NCI-H2107 treated with DMSO at 0.1 percent for 48 hours (cell line): ENCODE measurements at regions not wholly inside any gene's neighbourhood (a gene's known extent, or its start where the extent isn't known, plus 50 kb on each side); places are given as distances from the start of the nearest gene placed in this dataset.
"Not testable (repeated sequence)": the region's sequence is repeated elsewhere in the genome, so short reads cannot be mapped to it uniquely, and the experiment has no call there.

Source experiments
- DNase-seq: peaks from one replicate; lab custom pipeline; 2025; ENCODE audit not compliant: unreplicated experiment; lab: John Stamatoyannopoulos, UW

GRCh38 chr2:47690706-47691325 is 92.1 kb upstream of the MSH6 start:
- not testable (repeated sequence) for DNase-seq

- DNase-seq = no peak
Observed at GRCh38 chr2:47690132-47690531, 92.8 kb upstream of the MSH6 start.

GRCh38 chr2:47689118-47689517 is 93.8 kb upstream of the MSH6 start:
- DNase-seq = not testable (repeated sequence)

- DNase-seq = peak; percentile 43
Observed at GRCh38 chr2:47688561-47688960, 94.4 kb upstream of the MSH6 start.

- no peak for DNase-seq
Observed at GRCh38 chr2:47687856-47688255, 95.1 kb upstream of the MSH6 start.

- DNase-seq = no peak
Observed at GRCh38 chr2:47686018-47686417, 96.9 kb upstream of the MSH6 start.

GRCh38 chr2:47682216-47682749 is 100.7 kb upstream of the MSH6 start:
- no peak for DNase-seq

GRCh38 chr2:47676261-47676926 is 105.6 kb upstream of the KCNK12 start:
- DNase-seq = no peak

- no peak for DNase-seq
Observed at GRCh38 chr2:47675196-47675825, 104.5 kb upstream of the KCNK12 start.

- no peak for DNase-seq
Observed at GRCh38 chr2:47666332-47666731, 95.5 kb upstream of the KCNK12 start.

- DNase-seq = no peak
Observed at GRCh38 chr2:47664817-47665216, 94.0 kb upstream of the KCNK12 start.

- DNase-seq = no peak
Observed at GRCh38 chr2:47662552-47662951, 91.8 kb upstream of the KCNK12 start.

- DNase-seq = no peak
Observed at GRCh38 chr2:47661310-47661709, 90.5 kb upstream of the KCNK12 start.

- no peak for DNase-seq
Observed at GRCh38 chr2:47660168-47660567, 89.4 kb upstream of the KCNK12 start.

- DNase-seq = no peak
Observed at GRCh38 chr2:47658646-47659320, 88.0 kb upstream of the KCNK12 start.

GRCh38 chr2:47657886-47658489 is 87.2 kb upstream of the KCNK12 start:
- no peak for DNase-seq

GRCh38 chr2:47656715-47657600 is 86.2 kb upstream of the KCNK12 start:
- DNase-seq = no peak

- DNase-seq = no peak
Observed at GRCh38 chr2:47655563-47655880, 84.7 kb upstream of the KCNK12 start.

GRCh38 chr2:47654790-47655562 is 84.2 kb upstream of the KCNK12 start:
- peak; percentile 51 for DNase-seq
